Activated T-helper 2 cell treated with anti-CD3 and anti-CD28 coated beads, Interferon-gamma antibody, Interleukin-2, Interleukin-4, amounts not matched to agents 10 μg/mL and 5 μg/mL and 100 μg/mL, durations not matched to agents 14 hours and 24 hours and 36 hours (primary cell): ENCODE measurements at regions not wholly inside any gene's neighbourhood (a gene's known extent, or its start where the extent isn't known, plus 50 kb on each side); places are given as distances from the start of the nearest gene placed in this dataset.

Experiments
- DNase-seq: peaks from one replicate; pipeline ENCODE4 v3.0.0; 2021; ENCODE audit warnings: low spot score
- H3K27ac Mint-ChIP-seq: one replicate; pipeline ENCODE4 v1.8.0; 2021; ENCODE audit warnings: mixed read lengths
- H3K27me3 Mint-ChIP-seq: one replicate; pipeline ENCODE4 v1.8.0; 2021; ENCODE audit warnings: low read depth, mixed read lengths
- H3K36me3 Mint-ChIP-seq: one replicate; pipeline ENCODE4 v1.8.0; 2021; ENCODE audit warnings: low read depth, mixed read lengths
- H3K4me1 Mint-ChIP-seq: one replicate; pipeline ENCODE4 v1.8.0; 2021; ENCODE audit warnings: low read depth, mixed read lengths
- H3K4me3 Mint-ChIP-seq: one replicate; pipeline ENCODE4 v1.8.0; 2021; ENCODE audit warnings: low read depth, mild to moderate bottlenecking, moderate library complexity, mixed read lengths
- H3K9me3 Mint-ChIP-seq: one replicate; pipeline ENCODE4 v1.8.0; 2021; ENCODE audit warnings: mixed read lengths
- intact Hi-C: fragments of 100-400 bp; cut with micrococcal nuclease; formaldehyde crosslinking; loops from one replicate; pipeline ENCODE4 v1.15.1; 2023

DNA sequence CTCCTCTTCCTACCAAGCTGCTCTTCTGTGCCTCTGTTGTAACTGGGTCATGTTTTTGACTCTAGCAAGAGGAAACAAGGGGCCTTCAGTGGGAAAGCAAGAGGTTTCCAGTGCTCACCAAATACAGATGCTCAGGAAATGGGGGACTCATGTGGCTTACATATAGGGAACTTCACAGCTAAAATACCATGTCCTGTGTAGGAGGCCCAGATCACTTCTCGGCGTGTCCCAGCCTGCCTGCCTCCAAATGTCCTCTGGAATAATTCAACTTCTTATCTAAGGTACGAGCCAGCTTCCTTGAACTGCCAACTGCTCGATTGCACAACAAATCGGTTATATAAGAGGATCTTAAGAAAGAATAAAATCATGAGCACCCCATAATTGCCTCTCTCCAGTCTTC, 161.3 kb downstream of the KIT start:
- intact Hi-C loops, result no loop called here
- Mint-ChIP-seq H3K36me3 (no peaks in the 10 kb centered on the region), H3K9me3 (no peaks in the 10 kb centered on the region), H3K4me3 (no peak overlapping the region), H3K27ac (no peak overlapping the region), H3K4me1 (no peaks in the 10 kb centered on the region), H3K27me3 (no peaks in the 10 kb centered on the region)
- DNase-seq, result no peak

DNA sequence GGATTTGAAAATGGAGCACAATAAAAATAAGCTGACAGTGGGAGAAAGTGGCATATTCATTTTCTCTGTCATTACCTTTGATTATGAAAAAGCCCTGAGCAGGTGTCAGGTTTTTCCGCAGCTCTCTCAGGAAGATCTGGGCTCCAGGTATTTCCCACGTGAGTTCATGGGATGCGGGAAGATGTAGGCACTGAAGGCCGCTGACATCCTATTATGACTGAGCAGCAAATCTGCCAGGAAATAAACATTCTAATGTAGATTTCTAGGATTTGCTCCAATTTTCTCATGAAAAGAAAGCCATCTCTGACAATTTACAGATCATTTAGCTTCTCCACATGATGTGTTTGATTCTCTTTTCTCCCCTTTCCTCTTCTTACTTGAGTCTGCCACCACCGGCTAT, 160.7 kb downstream of the KIT start:
- no peaks in the 10 kb centered on the region for H3K4me1 Mint-ChIP-seq
- H3K9me3 Mint-ChIP-seq, result no peaks in the 10 kb centered on the region
- DNase-seq, result no peak
- H3K27me3 Mint-ChIP-seq, result no peaks in the 10 kb centered on the region
- no peak overlapping the region for H3K27ac Mint-ChIP-seq
- no peaks in the 10 kb centered on the region for H3K36me3 Mint-ChIP-seq
- no peak overlapping the region for H3K4me3 Mint-ChIP-seq
- intact Hi-C loops, result no loop called here

DNA sequence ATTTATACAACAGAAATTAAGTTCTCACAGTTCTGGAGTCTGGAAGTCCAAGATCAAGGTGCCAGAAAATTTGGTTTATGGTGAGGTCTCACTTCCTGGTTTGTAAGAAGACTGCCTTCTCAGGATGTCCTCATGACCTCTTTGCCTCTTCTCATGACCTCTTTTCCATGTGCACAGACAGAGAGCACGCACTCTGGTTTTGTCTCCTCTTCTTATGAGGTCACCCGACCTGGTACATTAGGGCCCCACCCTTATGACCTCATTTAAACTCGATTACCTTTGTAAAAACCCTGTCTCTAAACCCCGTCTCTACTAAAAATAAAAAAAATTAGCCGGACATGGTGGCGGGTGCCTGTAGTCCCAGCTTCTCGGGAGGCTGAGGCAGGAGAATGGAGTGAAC, 155.9 kb downstream of the KIT start:
- H3K4me1 Mint-ChIP-seq, result no peaks in the 10 kb centered on the region
- intact Hi-C loops, result no loop called here
- no peak overlapping the region for H3K4me3 Mint-ChIP-seq
- no peaks in the 10 kb centered on the region for H3K36me3 Mint-ChIP-seq
- no peak overlapping the region for H3K27ac Mint-ChIP-seq
- DNase-seq, result no peak
- H3K27me3 Mint-ChIP-seq, result no peaks in the 10 kb centered on the region
- no peaks in the 10 kb centered on the region for H3K9me3 Mint-ChIP-seq

DNA sequence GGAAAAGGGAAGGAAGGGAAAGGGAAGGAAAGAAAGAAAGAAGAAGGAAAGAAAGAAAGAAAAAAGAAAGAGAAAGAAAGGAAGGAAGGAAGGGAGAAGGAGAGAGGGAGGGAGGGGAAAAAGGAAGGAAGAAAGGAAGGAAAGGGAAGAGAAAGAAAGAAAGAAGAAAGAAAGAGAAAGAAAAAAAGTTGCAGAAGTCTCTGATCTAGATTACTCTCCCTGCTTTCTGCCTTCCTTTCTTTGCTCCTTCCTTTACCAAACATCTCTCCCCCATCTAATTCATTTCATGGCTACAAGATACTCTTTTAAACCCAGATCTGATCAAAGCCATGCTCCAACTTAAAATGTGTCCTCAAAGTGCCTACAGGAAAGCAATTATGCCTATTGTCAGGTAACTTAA, 148.6 kb downstream of the KIT start:
- no peak for DNase-seq
- no peaks in the 10 kb centered on the region for H3K36me3 Mint-ChIP-seq
- H3K27ac Mint-ChIP-seq, result no peak overlapping the region
- intact Hi-C loops, result no loop called here
- no peaks in the 10 kb centered on the region for H3K9me3 Mint-ChIP-seq
- H3K4me1 Mint-ChIP-seq, result peaks cover 2% of the 10 kb centered on the region
- H3K27me3 Mint-ChIP-seq, result no peaks in the 10 kb centered on the region
- H3K4me3 Mint-ChIP-seq, result no peak overlapping the region

DNA sequence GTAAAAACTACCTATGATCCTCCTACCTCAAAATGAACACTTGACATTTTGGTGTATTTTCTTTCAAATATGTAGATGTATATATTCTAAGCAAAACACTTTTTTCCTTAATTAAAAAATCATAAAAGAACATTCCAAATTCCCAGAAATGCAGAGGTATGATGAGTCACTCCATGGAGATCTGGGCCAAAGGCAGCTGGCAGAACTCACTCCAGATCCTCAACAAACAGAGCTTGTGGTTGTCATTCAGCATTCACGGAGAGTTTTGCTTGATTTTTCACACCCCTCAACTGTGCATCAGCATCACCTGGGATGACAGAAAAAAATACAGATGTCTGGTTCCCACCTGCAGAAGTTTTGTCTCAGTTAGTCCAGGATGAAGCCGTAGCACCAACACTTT, 144.6 kb downstream of the KIT start:
- Mint-ChIP-seq H3K36me3 (no peaks in the 10 kb centered on the region), H3K27ac (no peak overlapping the region), H3K4me1 (peaks cover 2% of the 10 kb centered on the region), H3K4me3 (no peak overlapping the region), H3K27me3 (no peaks in the 10 kb centered on the region), H3K9me3 (no peaks in the 10 kb centered on the region)
- no peak for DNase-seq
- intact Hi-C loops, result no loop called here

DNA sequence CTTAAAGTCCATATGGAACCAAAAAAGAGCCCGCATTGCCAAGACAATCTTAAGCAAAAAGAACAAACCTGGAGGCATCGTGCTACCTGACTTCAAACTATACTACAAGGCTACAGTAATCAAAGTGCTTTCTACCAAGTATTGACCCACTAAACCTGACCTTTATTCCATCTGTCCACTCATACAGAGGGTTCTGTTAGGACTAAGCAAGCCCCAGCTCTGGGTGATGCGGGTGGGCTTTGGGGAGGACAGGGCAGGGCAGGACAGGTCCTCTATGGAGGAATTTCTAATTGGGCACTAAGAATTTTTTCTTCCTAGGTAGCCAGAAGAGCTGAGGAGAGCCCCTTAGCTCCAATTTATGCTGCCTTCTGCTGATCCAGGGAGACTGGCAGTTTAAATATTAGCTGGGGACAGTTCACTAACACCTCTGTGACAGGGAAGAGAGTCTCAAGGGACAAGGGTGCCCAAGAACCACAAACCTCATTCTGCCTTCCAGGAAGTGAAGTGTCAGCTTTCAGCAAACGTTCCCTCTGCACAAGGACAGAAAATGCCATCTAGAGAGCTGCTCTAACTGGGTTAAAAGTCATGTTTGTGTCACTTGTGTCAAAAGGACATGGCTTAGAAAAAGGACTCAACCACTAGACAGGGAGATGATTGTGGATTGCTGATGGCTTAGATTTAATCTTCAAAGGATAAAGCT, 143.2 kb downstream of the KIT start:
- Mint-ChIP-seq H3K4me1 (peaks cover 2% of the 10 kb centered on the region), H3K4me3 (no peak overlapping the region), H3K27me3 (no peaks in the 10 kb centered on the region), H3K36me3 (no peaks in the 10 kb centered on the region), H3K9me3 (no peaks in the 10 kb centered on the region), H3K27ac (no peak overlapping the region)
- intact Hi-C loops, result no loop called here
- DNase-seq, result no peak

DNA sequence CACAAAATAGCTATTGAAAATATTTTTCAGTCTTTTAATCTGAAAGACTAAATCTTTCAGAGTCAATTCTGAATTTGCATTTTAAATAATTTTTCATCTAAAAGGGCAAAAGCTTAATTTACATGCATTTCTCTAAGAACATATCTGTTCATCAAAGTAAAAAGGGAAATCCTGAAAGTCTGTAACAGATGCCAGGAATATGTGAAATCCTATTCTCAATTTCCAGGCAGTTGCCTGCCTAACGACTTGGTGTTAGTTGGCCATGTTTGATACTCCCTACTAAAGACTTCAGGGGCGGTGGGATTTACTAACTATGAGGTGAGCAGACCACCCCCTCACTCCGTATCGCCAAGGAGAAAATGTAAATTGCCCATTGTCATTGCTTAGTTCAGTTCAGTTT, 136.8 kb downstream of the KIT start:
- no peaks in the 10 kb centered on the region for H3K4me1 Mint-ChIP-seq
- no peak overlapping the region for H3K4me3 Mint-ChIP-seq
- no peaks in the 10 kb centered on the region for H3K9me3 Mint-ChIP-seq
- H3K27me3 Mint-ChIP-seq, result no peaks in the 10 kb centered on the region
- H3K27ac Mint-ChIP-seq, result no peak overlapping the region
- H3K36me3 Mint-ChIP-seq, result no peaks in the 10 kb centered on the region
- intact Hi-C loops, result no loop called here
- DNase-seq, result no peak

DNA sequence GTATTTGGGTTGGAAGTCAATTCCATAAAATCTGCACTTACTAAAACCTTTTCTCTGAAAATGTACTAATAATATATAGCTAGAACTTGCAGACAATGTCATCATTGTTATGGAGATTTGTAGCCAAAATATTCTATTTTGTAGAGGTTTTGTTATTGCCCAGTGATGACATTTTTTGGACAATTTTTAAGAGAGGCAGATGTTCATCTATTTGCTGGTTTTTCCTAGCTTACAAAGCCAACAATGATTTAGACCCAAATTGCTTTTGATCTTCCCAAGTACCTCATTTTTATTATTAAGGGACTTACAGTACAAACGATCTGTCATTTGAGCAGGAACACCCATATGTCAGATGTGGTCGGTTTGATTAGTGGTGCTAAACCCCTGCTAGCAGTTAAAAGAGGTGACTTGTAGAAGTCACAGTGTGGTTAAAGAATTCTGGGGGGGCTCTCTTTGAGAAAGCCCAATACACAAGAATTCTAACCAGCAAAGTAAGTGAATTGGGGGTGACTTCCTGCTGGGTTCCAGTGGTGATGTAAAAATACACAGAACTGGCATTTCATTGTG, 136.2 kb downstream of the KIT start:
- intact Hi-C loops, result no loop called here
- Mint-ChIP-seq H3K27ac (no peak overlapping the region), H3K36me3 (no peaks in the 10 kb centered on the region), H3K4me1 (no peaks in the 10 kb centered on the region), H3K9me3 (no peaks in the 10 kb centered on the region), H3K27me3 (no peaks in the 10 kb centered on the region), H3K4me3 (no peak overlapping the region)
- no peak for DNase-seq
